NCI-H226 (cell line): ENCODE measurements at regions not wholly inside any gene's neighbourhood (a gene's known extent, or its start where the extent isn't known, plus 50 kb on each side); places are given as distances from the start of the nearest gene placed in this dataset.
"Not testable (repeated sequence)": the region's sequence is repeated elsewhere in the genome, so short reads cannot be mapped to it uniquely, and the experiment has no call there.

Experiments
- DNase-seq: peaks from one replicate; pipeline ENCODE4 v3.0.0-alpha.2; 2015

- no peak for DNase-seq
These were observed 71.8 kb downstream of the LARP7 start for GRCh38 chr4:112708772-112709171.

GRCh38 chr4:112714922-112715901 lies 78.3 kb downstream of the LARP7 start:
- DNase-seq, result no peak

DNA sequence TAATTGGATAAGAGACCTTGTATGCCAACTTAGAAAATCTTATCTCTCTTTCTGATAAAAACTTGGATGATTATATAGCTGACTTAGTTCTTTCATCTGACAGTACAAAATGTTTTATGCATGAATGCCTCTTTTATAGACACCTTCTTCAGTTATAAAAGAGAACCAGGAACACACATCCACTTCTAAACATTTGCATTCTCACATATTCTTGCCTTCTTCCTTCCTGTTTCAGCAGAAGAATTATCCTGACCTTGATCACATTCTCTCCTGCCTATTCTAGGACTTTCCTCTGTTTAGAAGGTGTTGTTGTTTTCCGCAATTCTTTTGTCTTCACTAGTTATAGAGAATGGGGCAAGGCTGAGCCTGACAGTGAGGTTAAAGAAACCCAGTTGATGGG lies 80.9 kb downstream of the LARP7 start:
- DNase-seq, result no peak

- no peak for DNase-seq
These were observed 84.7 kb downstream of the LARP7 start for GRCh38 chr4:112721627-112722026.

- no peak for DNase-seq
These were observed 89.1 kb downstream of the LARP7 start for GRCh38 chr4:112726041-112726440.

GRCh38 chr4:112727728-112728127 lies 90.8 kb downstream of the LARP7 start:
- DNase-seq, result not testable (repeated sequence)

DNA sequence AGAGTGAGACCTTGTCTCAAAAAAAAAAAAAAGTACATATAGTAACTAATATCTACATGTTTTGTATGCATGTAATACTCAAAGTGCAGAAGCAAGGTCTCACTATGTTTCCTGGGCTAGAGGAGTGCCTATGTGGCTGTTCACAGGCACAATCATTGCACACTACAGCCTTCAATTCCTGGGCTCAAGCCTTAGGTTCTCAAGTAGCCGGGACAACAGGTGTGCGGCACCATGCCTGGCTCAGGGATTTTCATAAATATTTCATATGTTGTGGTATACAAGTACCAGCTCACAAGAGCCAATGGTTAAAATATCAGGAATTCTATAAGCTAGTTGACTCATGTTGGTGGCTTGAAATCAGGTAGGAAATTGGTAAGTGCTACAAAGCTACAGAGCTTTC lies 94.8 kb downstream of the LARP7 start:
- no peak for DNase-seq

GRCh38 chr4:112732142-112732541 lies 95.2 kb downstream of the LARP7 start:
- DNase-seq, result no peak

- no peak for DNase-seq
These were observed 98.6 kb downstream of the LARP7 start for GRCh38 chr4:112735474-112735951.

DNA sequence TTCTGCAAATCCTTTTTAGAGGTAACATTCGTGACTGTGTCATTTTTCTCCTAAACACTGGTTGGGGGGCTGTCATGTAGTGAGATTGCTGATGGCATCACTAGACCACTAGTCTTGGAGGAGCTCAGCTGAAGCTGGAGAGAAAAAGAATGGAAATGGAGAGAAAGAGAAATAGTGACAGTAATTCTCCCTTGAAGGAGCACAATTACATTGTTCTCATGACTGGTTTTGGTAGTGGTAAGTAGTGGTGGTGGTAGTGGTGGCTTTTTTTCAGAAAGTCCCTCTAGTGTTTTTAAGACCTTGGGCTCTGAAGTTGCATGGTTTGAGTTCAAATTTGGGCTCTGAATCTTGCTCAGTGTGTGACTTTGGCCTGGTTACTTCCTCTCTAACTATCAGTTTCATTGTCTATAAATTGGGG lies 99.8 kb downstream of the LARP7 start:
- DNase-seq, result no peak

DNA sequence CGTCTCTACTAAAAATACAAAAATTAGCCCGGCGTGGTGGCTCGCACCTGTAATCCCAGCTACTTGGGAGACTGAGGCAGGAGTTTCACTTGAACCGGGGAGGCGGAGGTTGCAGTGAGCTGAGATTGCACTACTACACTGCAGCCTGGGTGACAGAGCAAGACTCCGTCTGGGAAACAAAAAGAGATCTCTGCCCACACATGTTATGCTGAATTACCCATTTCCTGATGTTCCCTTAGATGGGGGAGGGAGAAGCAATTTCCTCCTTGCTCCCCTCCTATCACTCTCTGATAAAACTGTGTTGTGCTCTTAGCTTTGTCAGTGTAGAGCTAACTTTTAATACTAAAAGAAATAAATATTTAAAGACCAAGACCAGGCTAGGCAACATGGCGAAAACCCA lies 102.5 kb downstream of the LARP7 start:
- DNase-seq, result no peak

GRCh38 chr4:112747036-112747435 lies 110.1 kb downstream of the LARP7 start:
- peak; percentile 34 for DNase-seq

GRCh38 chr4:112748352-112748878 lies 111.5 kb downstream of the LARP7 start:
- DNase-seq, result no peak

DNA sequence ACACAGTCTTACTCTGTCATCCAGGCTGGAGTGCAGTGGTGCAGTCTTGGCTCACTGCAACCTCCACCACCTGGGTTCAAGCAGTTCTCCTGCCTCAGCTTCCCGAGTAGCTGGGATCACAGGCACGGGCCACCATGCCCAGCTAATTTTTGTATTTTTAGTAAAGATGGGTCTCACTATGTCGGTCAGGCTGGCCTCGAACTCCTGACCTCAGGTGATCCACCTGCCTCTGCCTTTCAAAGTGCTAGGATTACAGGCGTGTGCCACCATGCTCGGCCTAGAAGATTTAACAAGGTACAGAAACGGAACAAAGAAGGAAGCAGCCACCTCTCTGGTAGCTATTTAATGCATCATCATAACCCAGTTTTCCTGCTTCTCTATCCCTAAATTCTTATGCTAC lies 113.8 kb downstream of the LARP7 start:
- DNase-seq, result not testable (repeated sequence)

DNA sequence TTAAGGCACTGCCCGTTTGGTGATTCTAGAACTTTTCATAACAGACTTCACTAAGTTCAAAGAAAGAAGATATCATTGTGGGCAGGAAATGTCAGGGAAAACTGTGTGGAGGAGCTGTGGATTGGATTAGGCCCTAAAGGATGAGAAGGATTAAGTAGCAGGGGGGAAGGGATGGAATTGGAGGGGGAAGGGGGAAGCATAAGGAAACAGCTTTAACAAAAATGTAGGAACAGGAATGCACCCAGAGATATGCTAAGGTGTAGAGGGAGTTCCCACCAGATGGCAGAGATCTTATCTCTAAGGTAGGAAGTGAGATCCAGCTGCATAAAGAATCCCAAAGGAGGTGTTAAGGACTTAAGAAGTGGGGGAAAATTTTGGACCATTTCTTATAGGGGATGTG lies 114.5 kb downstream of the LARP7 start:
- no peak for DNase-seq

DNA sequence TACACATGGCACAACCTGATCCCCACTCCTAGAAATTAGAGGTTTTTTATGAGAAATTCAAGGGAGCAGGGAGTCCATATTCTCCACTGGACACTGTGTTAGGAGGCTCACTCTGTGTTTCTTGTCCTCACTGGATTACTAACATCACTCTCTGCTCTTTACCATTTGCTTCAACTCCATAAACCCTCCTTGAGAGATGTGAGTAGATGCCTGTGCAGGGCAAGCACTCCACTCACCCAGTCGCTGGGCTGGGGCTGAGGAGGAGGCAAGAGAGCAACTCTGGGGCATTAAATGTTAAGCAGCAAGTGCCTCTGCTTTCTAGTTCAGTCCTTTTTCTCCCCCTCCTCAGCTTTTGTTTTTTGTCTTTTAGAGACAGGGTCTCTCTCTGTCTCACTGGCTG lies 115.1 kb downstream of the LARP7 start:
- DNase-seq, result no peak

DNA sequence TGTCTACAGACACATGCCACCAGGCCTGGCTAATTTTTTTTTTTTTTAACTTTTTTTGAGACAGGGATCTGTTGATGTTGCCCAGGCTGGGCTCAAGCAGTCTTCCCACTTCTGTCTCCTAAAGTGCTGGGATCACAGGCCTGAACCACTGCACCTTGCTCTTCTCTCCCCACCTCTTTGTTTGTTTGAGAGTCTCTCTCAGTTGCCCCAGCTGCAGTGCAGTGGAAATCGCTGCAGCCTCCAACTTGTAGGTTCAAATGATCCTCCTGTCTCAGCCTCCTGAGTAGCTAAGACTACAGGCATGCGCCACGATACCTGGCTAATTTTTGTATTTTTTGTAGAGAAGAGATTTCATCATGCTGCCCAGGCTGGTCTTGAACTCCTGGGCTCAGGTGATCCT lies 115.6 kb downstream of the LARP7 start:
- DNase-seq, result no peak

DNA sequence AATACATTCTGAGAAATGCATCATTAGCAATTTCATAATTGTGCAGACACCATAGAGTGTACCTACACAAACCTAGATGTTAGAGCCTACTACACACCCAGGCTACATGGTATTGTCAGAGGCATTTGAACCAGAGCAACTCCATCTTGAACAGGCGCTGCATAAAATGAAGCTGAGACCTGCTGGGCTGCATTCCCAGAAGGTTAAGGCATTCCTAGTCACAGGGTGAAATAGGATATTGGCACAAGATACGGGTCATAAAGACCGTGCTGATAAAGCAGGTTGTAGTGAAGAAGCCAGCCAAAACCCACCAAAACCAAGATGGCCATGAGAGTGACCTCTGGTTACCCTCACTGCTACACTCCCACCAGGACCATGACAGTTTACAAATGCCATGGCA lies 116.4 kb downstream of the LARP7 start:
- DNase-seq, result no peak

GRCh38 chr4:112759313-112759712 lies 122.4 kb downstream of the LARP7 start:
- DNase-seq, result no peak

GRCh38 chr4:112765317-112765974 lies 128.5 kb downstream of the LARP7 start:
- no peak for DNase-seq

GRCh38 chr4:112766422-112766821 lies 129.5 kb downstream of the LARP7 start:
- no peak for DNase-seq

GRCh38 chr4:112767386-112767785 lies 130.4 kb downstream of the LARP7 start:
- DNase-seq, result no peak

DNA sequence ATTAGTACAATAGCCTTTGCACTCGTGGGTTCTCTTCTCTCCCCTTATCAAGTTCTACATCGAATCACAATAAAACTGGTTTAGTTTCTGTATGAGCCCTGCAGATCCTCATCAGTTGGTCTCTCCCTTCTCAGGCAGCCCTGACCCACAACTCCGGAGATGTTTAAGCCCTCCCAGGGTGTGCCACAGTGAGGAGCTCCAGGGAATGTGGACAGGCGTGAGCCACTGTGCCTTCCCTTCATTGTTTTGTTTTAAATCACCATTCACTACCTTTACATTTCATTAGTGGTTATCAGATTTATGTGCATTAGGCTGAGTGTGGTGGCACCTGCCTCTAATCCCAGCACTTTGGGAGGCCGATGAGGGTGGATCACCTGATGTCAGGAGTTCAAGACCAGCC lies 133.2 kb downstream of the LARP7 start:
- no peak for DNase-seq

- DNase-seq, result no peak
These were observed 138.9 kb downstream of the LARP7 start for GRCh38 chr4:112775801-112776200.
